ENCODE measurements at regions not wholly inside any gene's neighbourhood (a gene's known extent, or its start where the extent isn't known, plus 50 kb on each side); places are given as distances from the start of the nearest gene placed in this dataset.

DNA sequence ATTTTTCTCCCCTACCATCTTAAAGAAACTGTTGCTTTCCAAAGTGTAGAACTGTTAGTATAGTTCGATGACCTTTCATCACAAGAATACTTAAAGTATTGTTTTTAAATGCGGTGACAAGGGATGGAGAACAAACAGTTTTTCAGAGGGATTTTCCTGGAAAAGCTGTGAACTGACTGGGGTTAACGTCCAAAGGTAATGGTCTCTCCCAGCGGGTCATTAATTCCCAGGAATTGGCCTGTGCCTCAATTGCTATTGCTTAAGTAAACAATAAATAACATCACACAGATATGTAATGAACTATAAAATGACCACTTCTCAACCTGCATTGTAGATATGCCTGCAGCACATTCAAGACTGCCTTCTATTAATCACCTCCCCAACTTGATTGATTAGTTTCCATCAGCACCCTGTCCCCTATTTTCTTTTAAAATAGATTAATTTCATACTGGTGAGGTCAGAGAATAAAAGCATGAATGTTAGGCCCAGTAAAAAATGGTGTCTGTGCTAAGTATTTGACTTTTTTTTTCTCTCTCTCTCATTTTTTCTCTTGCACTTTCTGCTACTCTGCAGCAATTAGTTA is 268.2 kb downstream of the SAMD5 start:
- no peak overlapping the region for H3K4me3 Mint-ChIP-seq
- no peaks in the 10 kb centered on the region for H3K27me3 Mint-ChIP-seq

DNA sequence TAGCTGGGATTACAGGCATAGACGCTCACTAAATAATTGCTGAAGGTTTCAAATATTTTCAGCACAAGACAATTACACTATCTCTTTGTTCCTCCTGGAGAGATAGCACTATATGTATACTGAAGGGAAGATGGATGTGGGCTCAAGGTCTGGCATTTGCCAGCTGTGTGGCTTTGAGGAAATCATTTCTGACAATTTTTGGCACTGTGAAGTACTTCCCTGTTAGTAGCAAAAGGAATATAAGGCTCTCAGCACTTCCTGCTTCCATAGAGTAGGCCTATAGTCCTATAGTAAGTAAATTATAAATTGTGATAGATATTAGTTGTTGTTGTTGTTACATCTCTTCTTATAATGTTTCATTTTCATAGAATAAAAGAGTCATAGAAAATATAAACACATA is 271.1 kb downstream of the SAMD5 start:
- Mint-ChIP-seq H3K4me3 (no peak overlapping the region), H3K9me3 (peaks cover 0 to 2% (median 0%) of the 10 kb centered on the region in 5 donors), H3K27me3 (peaks cover 0 to 1% of the 10 kb centered on the region in 2 donors), H3K36me3 (peaks cover 0 to 1% (median 0%) of the 10 kb centered on the region in 3 donors), H3K27ac (no peak overlapping the region), H3K4me1 (no peaks in the 10 kb centered on the region)
- H3K4me3 ChIP-seq (ENCODE audit: low read length) = no peak overlapping the region
- CTCF ChIA-PET = no interaction called here
- POLR2A ChIA-PET = no interaction called here
- no peaks in the 10 kb centered on the region for H3K4me1 ChIP-seq (ENCODE audit: insufficient read depth, low read length)
- H3K9me3 ChIP-seq (ENCODE audit: low read length) = no peaks in the 10 kb centered on the region
- DNase-seq = no peak
- no peaks in the 10 kb centered on the region for H3K27me3 ChIP-seq (ENCODE audit: insufficient read depth, low read length, poor library complexity, severe bottlenecking)
- H3K36me3 ChIP-seq (ENCODE audit: insufficient read depth, low read length) = no peaks in the 10 kb centered on the region
- no peak overlapping the region for H3K27ac ChIP-seq (ENCODE audit: low read depth, low read length)

More for the DNA sequence above, 268.2 kb downstream of the SAMD5 start:
- no peak for DNase-seq
- ChIA-PET POLR2A (no interaction called here), CTCF (no interaction called here)
- Histone ChIP-seq H3K27me3 (ENCODE audit: insufficient read depth, low read length, poor library complexity, severe bottlenecking) (no peaks in the 10 kb centered on the region), H3K27ac (ENCODE audit: low read depth, low read length) (no peak overlapping the region), H3K9me3 (ENCODE audit: low read length) (no peaks in the 10 kb centered on the region), H3K4me3 (ENCODE audit: low read length) (no peak overlapping the region), H3K36me3 (ENCODE audit: insufficient read depth, low read length) (no peaks in the 10 kb centered on the region), H3K4me1 (ENCODE audit: insufficient read depth, low read length) (no peaks in the 10 kb centered on the region)
- peaks cover 0 to 1% (median 0%) of the 10 kb centered on the region in 3 donors for H3K36me3 Mint-ChIP-seq
- H3K27ac Mint-ChIP-seq = no peak overlapping the region
- no peaks in the 10 kb centered on the region for H3K4me1 Mint-ChIP-seq
- peaks cover 0 to 2% (median 0%) of the 10 kb centered on the region in 5 donors for H3K9me3 Mint-ChIP-seq

DNA sequence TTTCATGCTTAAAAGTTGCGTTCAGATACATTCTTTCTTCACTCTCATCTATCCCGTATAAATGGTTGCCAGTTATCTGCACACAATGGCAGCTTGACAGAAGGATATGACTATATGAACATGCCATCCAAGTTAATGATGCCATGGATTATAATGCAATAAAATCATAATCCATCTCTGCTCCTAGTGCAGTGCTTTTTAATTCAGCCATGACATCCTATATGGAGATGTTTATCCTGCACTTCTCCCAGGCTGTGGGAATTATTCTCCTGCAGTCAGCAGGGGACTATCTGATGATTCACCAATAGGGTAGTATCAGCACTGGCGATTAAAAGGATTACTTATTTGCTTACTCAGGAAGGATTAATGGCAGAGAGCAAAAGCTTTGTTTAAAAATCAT is 273.8 kb downstream of the SAMD5 start:
- Mint-ChIP-seq H3K9me3 (peaks cover 0 to 5% (median 2%) of the 10 kb centered on the region in 5 donors), H3K4me1 (no peaks in the 10 kb centered on the region), H3K27me3 (peaks cover 0 to 1% of the 10 kb centered on the region in 2 donors), H3K27ac (no peak overlapping the region), H3K36me3 (peaks cover 0 to 1% (median 0%) of the 10 kb centered on the region in 3 donors), H3K4me3 (no peak overlapping the region)
- CTCF ChIA-PET = no interaction called here
- H3K4me3 ChIP-seq (ENCODE audit: low read length) = no peak overlapping the region
- no peak for DNase-seq
- POLR2A ChIA-PET = interaction anchor here (0.7 kb wide), 1 partner anchor 358 kb away, joined by 3 read pairs; no protein-coding TSS in a partner anchor
- no peaks in the 10 kb centered on the region for H3K4me1 ChIP-seq (ENCODE audit: insufficient read depth, low read length)
- H3K36me3 ChIP-seq (ENCODE audit: insufficient read depth, low read length) = no peaks in the 10 kb centered on the region
- H3K9me3 ChIP-seq (ENCODE audit: low read length) = no peaks in the 10 kb centered on the region
- H3K27ac ChIP-seq (ENCODE audit: low read depth, low read length) = no peak overlapping the region
- H3K27me3 ChIP-seq (ENCODE audit: insufficient read depth, low read length, poor library complexity, severe bottlenecking) = no peaks in the 10 kb centered on the region

DNA sequence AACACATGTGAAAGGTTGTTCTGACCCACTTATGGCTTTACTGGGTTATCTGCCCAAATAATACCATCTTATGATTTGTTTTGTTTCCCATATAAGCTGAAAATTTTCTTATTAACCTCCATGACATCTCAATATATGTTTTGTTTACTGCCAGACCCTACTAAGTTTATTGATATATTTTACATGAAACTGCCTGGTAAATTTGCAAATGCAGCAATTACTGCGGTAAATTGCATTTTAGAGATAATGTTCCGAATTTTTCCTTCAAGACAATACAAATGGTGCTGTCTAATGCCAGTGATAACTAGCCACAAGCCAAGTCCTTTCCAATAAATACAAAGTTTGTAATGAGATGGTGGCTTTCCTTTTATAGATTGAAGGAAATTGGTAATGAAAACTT is 275.9 kb downstream of the SAMD5 start:
- peaks cover 0 to 1% of the 10 kb centered on the region in 2 donors for H3K27me3 Mint-ChIP-seq
- H3K36me3 ChIP-seq (ENCODE audit: insufficient read depth, low read length) = no peaks in the 10 kb centered on the region
- no peaks in the 10 kb centered on the region for H3K9me3 ChIP-seq (ENCODE audit: low read length)
- H3K4me1 Mint-ChIP-seq = no peaks in the 10 kb centered on the region
- H3K36me3 Mint-ChIP-seq = peaks cover 0 to 1% (median 0%) of the 10 kb centered on the region in 3 donors
- H3K9me3 Mint-ChIP-seq = peaks cover 0 to 6% (median 3%) of the 10 kb centered on the region in 5 donors
- no peak overlapping the region for H3K27ac ChIP-seq (ENCODE audit: low read depth, low read length)
- no peak overlapping the region for H3K27ac Mint-ChIP-seq
- H3K4me3 ChIP-seq (ENCODE audit: low read length) = no peak overlapping the region
- POLR2A ChIA-PET = no interaction called here
- no peaks in the 10 kb centered on the region for H3K4me1 ChIP-seq (ENCODE audit: insufficient read depth, low read length)
- no peak for DNase-seq
- H3K4me3 Mint-ChIP-seq = no peak overlapping the region
- no peaks in the 10 kb centered on the region for H3K27me3 ChIP-seq (ENCODE audit: insufficient read depth, low read length, poor library complexity, severe bottlenecking)
- CTCF ChIA-PET = no interaction called here

DNA sequence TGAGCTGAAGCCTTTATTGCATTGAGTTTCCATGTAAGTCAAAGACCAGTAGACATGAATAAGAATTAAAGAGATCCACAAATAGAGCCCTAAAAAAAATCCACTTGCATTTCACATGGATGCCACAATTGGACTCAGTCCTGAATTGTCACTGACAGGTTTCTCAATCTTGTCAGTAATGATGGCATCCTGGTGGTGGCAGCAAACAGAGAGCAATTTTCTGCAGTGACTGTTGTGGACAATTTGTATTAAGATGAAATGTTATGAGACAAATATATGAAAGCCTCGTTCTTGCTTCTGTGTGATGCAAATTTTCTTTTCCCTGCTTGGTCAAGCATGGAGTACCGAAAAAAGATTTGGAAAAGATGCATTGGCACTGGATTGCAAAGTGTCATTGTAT is 278.9 kb downstream of the SAMD5 start:
- no peak overlapping the region for H3K27ac ChIP-seq (ENCODE audit: low read depth, low read length)
- ChIA-PET CTCF (no interaction called here), POLR2A (no interaction called here)
- peaks cover 0 to 1% of the 10 kb centered on the region in 2 donors for H3K27me3 Mint-ChIP-seq
- no peaks in the 10 kb centered on the region for H3K27me3 ChIP-seq (ENCODE audit: insufficient read depth, low read length, poor library complexity, severe bottlenecking)
- peaks cover 0 to 9% (median 3%) of the 10 kb centered on the region in 5 donors for H3K9me3 Mint-ChIP-seq
- H3K4me1 ChIP-seq (ENCODE audit: insufficient read depth, low read length) = no peaks in the 10 kb centered on the region
- H3K9me3 ChIP-seq (ENCODE audit: low read length) = no peaks in the 10 kb centered on the region
- no peaks in the 10 kb centered on the region for H3K4me1 Mint-ChIP-seq
- no peak overlapping the region for H3K27ac Mint-ChIP-seq
- no peak overlapping the region for H3K4me3 Mint-ChIP-seq
- H3K4me3 ChIP-seq (ENCODE audit: low read length) = no peak overlapping the region
- H3K36me3 ChIP-seq (ENCODE audit: insufficient read depth, low read length) = no peaks in the 10 kb centered on the region
- no peaks in the 10 kb centered on the region for H3K36me3 Mint-ChIP-seq
- no peak for DNase-seq

DNA sequence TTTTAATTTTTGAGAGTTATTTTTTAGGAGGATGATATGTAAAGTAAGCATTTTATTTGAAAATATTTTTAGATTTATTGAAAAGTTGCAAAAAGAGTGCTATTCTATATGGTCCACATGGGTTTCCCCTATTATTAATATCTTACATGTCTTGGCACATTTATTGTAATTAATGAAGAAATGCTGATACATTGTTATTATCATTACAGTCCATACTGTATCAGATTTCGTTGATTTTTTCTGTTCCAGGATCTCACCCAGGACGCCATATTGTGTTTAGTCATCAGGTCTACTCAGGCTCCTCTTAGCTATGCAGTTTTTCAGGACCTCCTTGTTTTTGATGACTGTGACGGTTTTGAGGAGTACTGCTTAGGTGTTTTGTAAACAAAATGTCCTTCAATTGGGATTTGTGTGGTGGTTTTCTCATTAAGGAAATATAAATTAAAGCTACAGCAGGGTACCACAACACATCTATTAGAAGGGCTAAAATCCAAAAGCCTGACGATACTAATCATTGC is 281.0 kb downstream of the SAMD5 start:
- CTCF ChIA-PET = no interaction called here
- Mint-ChIP-seq H3K27ac (no peak overlapping the region), H3K4me3 (no peak overlapping the region), H3K4me1 (no peaks in the 10 kb centered on the region), H3K36me3 (no peaks in the 10 kb centered on the region), H3K9me3 (peaks cover 0 to 12% (median 3%) of the 10 kb centered on the region in 5 donors), H3K27me3 (no peaks in the 10 kb centered on the region)
- H3K9me3 ChIP-seq (ENCODE audit: low read length) = no peaks in the 10 kb centered on the region
- POLR2A ChIA-PET = no interaction called here
- H3K4me1 ChIP-seq (ENCODE audit: insufficient read depth, low read length) = no peaks in the 10 kb centered on the region
- DNase-seq = no peak
- H3K36me3 ChIP-seq (ENCODE audit: insufficient read depth, low read length) = no peaks in the 10 kb centered on the region
- H3K27ac ChIP-seq (ENCODE audit: low read depth, low read length) = no peak overlapping the region
- H3K27me3 ChIP-seq (ENCODE audit: insufficient read depth, low read length, poor library complexity, severe bottlenecking) = no peaks in the 10 kb centered on the region
- no peak overlapping the region for H3K4me3 ChIP-seq (ENCODE audit: low read length)

DNA sequence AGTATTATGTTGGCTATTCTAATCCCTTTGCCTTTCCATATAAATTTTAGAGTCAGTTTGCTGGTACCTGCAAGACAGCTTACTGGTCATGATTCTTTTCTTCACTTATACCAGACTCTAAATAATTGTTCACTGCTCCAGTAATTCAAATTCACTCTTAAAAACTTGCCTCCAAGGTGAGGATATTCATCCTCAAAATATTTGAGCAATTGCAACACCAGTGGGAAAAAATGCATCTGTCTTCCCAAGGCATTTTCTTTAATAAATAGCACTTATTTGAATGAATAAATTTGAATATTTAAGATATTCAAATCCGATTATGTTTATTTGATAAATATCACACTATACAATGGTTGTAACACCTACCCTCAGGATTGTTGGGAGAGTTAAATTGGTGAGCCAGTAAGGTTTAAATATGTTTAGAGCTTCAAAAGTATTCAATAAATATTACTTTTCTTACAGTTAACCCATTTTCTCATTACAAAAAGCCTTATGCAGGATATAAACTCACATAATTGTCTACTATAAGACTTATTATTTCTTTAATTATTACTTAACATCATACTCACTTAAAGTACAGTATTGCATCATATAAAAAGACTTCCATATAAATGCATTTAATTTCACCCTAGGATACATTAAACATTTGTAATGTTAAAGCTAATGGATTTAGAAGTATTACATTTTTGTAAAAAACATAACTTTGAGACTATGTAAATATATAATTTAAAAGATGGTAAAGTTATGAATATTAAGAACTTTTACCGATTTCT is 285.6 kb downstream of the SAMD5 start:
- Mint-ChIP-seq H3K9me3 (peaks cover 0 to 7% (median 2%) of the 10 kb centered on the region in 5 donors), H3K4me3 (no peak overlapping the region), H3K27ac (no peak overlapping the region), H3K4me1 (no peaks in the 10 kb centered on the region), H3K36me3 (no peaks in the 10 kb centered on the region), H3K27me3 (no peaks in the 10 kb centered on the region)
- Histone ChIP-seq H3K27ac (ENCODE audit: low read depth, low read length) (no peak overlapping the region), H3K27me3 (ENCODE audit: insufficient read depth, low read length, poor library complexity, severe bottlenecking) (no peaks in the 10 kb centered on the region), H3K4me1 (ENCODE audit: insufficient read depth, low read length) (no peaks in the 10 kb centered on the region), H3K36me3 (ENCODE audit: insufficient read depth, low read length) (no peaks in the 10 kb centered on the region), H3K9me3 (ENCODE audit: low read length) (no peaks in the 10 kb centered on the region), H3K4me3 (ENCODE audit: low read length) (no peak overlapping the region)
- ChIA-PET POLR2A (no interaction called here), CTCF (no interaction called here)
- no peak for DNase-seq

DNA sequence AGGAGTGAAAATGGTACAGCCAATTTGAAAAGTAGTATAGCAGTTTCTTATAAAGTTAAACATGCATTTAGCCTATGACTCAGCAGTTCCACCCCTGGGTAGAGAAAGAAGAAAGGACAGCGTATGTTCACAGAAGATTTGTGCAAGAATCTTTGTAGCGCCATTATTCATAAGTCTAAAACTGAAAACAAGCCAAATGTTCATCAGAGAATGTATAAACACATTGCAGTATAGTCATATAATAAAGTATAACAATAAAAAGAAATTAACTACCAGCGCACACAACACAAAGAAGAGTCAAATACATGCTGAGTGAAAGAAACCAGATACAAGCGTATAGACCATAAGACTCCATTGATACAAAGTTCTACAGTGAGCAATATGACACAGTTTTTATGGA is 294.0 kb downstream of the SAMD5 start:
- Histone ChIP-seq H3K36me3 (ENCODE audit: insufficient read depth, low read length) (no peaks in the 10 kb centered on the region), H3K27me3 (ENCODE audit: insufficient read depth, low read length, poor library complexity, severe bottlenecking) (no peaks in the 10 kb centered on the region), H3K4me1 (ENCODE audit: insufficient read depth, low read length) (no peaks in the 10 kb centered on the region), H3K27ac (ENCODE audit: low read depth, low read length) (no peak overlapping the region), H3K9me3 (ENCODE audit: low read length) (peaks cover 4% of the 10 kb centered on the region), H3K4me3 (ENCODE audit: low read length) (no peak overlapping the region)
- H3K4me1 Mint-ChIP-seq = no peaks in the 10 kb centered on the region
- DNase-seq = no peak
- ChIA-PET POLR2A (no interaction called here), CTCF (no interaction called here)
- no peaks in the 10 kb centered on the region for H3K27me3 Mint-ChIP-seq
- H3K27ac Mint-ChIP-seq = no peak overlapping the region
- H3K4me3 Mint-ChIP-seq = no peak overlapping the region
- peaks cover 4 to 14% (median 7%) of the 10 kb centered on the region in 5 donors for H3K9me3 Mint-ChIP-seq
- no peaks in the 10 kb centered on the region for H3K36me3 Mint-ChIP-seq

All from CD8-positive, alpha-beta memory T cell (primary cell).